ENCODE measurements at regions not wholly inside any gene's neighbourhood (a gene's known extent, or its start where the extent isn't known, plus 50 kb on each side); places are given as distances from the start of the nearest gene placed in this dataset.

- TF ChIP-seq CTCF (IDR thresholded peaks at IDR 0.05; ENCODE audit: insufficient read depth, low read length) (no peak), SPI1 (IDR thresholded peaks at IDR 0.05; ENCODE audit: borderline replicate concordance, low read depth) (no peak), POLR2AphosphoS5 (IDR thresholded peaks at IDR 0.05; ENCODE audit: low read depth) (no peak), GABPA (IDR thresholded peaks at IDR 0.05; ENCODE audit: low read depth) (no peak), REST (IDR thresholded peaks at IDR 0.05; ENCODE audit: insufficient replicate concordance, low read depth) (no peak)
Observed at GRCh38 chr14:97850886-97851285, 1053.7 kb downstream of the VRK1 start.
